HG02943 (cell line): ENCODE measurements at regions not wholly inside any gene's neighbourhood (a gene's known extent, or its start where the extent isn't known, plus 50 kb on each side); places are given as distances from the start of the nearest gene placed in this dataset.

Experiments used
- ATAC-seq: cut with Tn5 transposase; IDR thresholded peaks from one replicate; pipeline ENCODE4 v1.9.1; 2021; ENCODE audit warnings: mild to moderate bottlenecking, low read depth, moderate library complexity; ENCODE audit not compliant: unreplicated experiment

DNA sequence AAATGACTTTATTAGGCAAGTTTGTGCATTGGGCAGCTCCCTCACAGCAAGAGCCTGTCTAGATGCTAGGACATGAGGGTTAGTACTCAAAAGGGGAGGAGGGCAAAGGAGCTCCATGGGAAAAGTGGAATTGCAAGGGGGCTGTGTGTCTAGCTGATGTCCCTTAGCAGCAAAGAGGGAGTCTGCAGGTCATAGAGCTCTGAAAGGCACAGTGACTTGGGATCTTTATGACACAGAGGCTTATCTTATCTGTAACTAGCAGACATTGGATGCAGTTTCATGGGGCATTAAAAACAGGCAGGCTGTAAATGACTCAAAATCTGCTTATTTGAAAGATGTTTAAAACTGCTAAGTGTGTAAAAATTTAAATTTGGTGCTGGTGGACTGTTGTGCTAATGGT is 556.2 kb upstream of the FZD8 start:
- ATAC-seq, result no peak

DNA sequence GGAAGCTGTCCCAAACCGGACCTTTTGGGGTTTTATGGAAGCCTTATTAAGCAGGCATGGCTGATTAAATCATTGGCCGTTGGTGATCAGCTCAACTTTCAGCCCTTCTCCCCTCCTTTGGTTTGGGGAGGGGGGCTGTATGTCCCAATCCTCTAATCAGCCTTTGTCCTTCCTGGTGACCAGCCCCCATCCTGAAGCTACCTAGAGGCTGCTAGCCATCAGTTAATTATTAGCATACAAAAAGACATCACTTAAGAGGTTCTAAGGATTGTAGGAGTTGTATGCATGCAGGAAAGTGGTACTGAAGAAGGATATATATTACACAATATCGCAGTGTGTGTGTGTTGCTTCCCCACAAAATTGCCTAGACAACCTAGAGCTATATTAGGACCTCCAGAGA is 553.3 kb upstream of the FZD8 start:
- ATAC-seq, result no peak

DNA sequence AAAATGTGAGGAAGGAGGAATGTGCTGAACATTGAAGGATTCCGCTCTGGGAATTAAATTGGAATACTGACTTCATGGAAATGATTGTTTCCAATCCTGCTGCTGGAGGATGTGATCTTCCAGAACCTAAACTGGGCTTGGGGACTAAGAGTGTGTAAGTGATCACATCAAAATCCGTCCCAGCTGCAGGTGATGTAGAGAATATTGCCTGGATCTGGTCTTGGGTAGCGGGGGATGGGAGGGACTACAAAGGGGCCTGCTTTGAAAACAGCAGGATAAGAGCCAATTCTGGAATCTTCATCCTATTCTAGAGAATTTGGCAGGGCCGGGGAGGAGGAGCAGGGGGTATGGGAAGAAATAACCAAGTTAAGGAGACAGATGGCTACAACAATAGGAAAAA is 552.2 kb upstream of the FZD8 start:
- ATAC-seq, result no peak

DNA sequence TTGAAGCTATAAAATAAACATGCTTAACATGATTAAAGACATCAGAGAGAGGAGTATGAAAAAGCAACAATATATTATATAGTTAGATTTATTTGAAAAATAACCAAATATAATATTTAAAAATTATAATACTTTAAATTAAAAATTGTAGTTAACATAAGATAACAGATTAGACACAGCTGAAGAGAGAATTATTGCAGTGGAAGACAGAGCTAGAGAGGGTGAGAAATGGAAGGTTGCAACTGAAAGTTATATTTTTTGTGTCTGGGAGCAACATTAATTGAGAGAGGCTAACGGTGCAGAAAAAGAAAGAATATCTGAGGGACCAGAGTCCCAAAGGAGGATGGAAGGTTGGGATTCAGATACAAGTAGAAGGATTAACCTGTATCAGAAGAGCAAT is 548.9 kb upstream of the FZD8 start:
- no peak for ATAC-seq

DNA sequence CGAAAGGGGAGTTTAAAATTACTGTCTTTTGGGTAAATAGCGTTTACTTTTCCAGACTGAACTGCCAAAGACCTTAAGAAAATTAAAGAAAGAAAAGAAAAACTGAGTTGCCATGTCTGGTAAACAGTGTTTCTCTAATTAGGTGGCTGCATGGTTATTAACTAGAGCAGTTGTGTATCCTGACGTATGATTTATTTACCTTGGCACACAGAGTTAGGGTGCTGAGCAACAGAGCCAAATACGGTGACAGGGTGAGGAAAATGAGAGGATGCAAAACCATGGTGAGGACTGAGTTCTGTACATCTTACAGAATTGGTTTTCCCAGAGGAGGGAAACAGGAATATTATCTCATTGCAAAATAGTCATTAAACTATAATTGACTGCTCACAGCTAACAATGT is 546.4 kb upstream of the FZD8 start:
- no peak for ATAC-seq

DNA sequence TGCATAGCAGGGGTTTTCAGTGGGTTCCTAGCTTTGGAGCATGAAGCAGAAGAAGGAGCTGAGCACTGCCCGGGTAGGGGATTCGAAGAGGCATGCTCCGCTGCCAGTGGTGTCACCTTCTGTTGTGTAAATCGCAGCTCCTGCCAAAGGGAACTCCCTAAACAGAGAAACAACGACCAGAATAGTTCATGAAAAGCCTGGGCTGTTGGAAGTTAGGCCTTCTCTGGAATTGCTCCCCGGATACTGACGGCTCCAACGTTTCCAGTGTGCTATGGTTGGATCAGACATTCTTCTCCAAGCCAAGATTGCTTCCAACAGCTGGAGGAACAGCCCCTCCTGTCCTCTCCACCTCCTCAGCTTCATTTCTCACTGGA is 546.0 kb upstream of the FZD8 start:
- no peak for ATAC-seq

DNA sequence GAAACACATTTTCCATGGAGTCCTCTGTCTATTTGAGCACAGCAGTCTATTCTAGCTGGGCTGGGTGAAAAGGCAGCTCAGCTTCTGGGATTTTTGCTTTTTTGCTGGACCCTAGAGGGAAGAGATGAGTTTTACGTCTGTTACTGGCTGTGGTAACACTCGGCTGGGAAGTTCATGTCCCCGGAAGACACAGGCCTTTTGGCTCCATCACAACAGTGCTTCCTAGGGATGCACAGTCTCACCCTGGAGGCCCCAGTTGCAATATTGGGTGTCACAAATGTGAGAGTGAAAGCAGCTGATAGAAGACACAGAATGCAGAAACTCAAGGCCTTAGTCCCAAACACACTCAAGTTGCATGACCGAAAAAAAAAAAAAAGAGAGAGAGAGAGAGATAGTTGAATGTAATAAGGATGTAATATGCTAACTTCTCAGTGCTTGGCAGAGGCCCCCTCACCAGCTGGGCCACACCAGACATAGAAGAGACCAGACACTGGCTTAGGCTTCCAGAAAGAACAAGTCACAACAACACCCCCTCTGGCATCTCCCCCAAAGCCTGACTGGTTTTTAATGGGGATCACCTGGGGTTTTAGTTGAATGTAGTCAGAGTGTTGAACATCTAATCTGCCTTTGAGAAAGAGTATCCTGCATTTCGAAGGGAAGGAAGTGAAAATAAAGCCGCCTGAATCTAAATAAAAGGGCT is 545.4 kb upstream of the FZD8 start:
- ATAC-seq, result no peak

DNA sequence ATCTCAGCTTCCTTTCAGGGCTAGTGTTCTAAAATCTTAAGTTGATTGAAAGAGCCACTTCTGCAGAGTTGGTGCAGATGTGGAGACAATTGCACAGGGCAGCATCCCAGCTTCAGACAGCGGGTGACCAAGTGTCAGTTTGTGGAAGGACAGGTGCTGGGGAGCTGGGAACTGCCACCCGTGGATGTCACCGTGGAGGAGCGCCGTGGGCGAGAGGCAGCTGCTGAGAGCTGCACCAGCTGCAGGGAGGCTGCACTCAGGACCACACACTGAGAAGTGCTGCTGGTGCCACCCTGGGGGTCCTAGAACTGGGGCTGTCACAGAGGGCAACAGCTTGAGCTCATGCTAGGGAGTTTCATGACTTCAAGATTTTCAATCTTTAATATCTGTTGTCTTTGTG is 543.0 kb upstream of the FZD8 start:
- no peak for ATAC-seq

DNA sequence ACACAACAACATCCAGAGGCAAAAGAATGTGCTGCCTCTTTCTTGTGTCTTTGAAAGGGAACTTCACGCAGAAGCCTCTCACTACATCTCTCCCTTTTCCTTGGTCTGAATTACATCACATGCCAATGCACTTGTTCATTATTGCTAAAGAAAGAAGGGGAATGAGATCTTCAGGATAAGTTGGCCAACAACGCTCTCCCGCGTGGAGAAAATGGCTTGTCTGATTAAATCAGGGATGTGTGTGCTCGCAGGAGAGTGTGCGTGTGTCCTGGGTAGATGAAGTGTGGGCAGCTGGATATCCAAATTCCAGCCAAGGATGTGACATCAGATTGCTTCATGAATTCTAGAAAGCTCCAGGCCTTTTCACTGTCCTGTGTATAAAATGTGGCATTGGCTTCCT is 541.6 kb upstream of the FZD8 start:
- ATAC-seq, result no peak

DNA sequence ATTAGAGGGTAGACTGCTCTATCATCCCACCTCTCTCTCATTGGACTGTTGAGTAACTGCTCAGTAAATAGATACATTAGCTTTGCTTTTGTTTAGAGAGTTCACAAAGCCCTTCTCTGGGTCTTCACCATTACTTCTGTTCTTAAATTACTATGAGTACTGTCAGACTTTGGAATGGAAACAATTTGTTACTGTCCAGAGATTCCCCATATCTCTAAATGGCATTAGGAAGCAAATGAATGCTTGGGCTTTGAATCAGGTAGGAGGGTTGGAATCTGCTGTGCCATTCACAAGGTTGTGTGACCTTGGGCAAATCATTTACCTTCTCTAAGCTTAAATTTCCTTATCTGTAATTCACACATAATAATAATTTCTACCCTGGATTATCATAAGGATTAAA is 541.0 kb upstream of the FZD8 start:
- ATAC-seq, result no peak

DNA sequence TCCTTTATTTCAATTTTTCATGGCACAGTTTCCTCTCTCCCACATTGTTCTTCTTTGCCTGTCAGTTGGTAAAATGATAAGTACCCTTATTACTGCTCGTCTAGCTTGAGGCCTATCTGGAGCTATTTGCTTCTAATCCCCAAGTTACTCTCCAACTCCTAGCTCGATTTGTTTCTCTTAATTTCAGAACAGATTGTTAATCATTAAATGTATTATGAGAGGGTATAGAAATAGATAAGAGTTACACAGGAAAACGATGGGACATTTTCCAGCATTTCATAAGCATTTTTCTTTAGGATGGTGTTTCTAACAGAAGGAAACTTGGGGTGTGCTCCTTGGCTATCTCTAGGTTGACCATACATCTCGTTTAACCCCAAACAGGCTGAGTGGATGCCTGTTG is 540.5 kb upstream of the FZD8 start:
- no peak for ATAC-seq

DNA sequence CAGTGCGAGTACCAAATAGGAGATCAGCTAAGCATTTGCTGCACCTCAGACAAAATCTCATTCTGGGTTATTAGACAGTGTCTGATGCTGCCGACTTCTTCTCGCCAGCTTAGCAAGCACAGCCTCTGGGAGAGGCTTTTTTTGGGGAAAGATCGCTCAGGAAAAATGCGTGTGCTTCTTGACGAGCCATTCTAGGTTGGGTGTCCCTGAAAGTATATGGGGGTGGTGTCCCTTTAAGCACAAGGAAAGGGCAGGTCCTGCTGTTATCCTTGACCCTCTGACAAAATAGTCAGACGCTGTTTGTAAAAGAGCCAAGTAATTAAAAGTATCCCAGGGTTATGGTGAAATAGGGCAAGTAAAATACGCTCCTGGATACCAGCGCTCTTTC is 540.1 kb upstream of the FZD8 start:
- no peak for ATAC-seq

DNA sequence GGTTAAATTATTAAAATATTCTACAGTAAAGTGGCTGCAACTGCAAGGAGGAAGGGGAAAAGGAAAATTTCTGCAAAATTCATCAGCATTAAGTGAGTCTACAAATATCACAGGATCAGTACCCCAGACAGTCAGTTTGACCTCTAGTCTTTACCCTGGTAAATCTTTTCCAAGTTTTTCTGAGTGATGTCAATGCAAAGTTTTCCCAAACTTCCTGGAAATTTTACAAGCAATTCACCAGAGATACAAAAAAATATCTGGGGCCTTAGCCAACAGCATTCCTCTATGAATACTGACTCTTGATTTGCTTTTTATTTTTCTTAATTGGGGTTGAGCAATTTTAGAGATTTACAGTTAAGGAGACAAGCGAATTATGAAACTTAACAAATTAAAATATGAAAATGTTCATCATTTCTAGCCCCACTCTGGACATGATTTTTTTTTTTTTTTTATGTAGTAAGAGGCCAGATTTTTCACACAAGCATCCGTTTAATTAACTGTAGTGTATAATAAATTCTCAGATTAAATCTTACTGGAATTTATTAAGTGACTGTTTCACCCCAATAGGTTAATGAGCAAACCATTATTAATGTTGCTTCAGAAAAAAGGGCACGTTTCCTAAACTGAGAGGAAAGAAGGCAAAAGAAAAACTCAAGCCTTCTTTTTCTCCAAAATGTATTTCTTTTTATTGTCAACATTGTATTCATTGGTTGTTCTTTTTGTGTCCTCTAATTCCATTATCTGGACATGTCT is 539.5 kb upstream of the FZD8 start:
- ATAC-seq, result no peak

DNA sequence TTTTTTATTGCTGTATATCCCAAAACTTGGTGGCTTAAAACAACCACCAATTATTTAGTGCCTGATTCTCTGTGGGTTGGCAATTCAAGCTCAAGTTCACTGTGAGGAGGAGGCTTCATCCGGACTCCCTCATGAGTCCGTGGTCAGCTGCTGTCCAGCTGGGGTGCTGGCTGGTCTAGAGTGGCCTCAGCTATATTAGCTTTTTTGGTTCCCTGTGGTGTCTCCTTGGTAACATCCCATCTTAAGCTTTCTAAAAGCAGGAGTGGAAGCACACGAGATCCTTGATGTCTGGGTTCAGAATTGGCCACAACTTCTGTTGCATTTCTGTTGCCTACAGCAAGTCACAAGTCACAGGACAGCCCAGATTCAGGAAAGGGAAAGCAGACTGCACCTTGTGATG is 536.5 kb upstream of the FZD8 start:
- no peak for ATAC-seq

DNA sequence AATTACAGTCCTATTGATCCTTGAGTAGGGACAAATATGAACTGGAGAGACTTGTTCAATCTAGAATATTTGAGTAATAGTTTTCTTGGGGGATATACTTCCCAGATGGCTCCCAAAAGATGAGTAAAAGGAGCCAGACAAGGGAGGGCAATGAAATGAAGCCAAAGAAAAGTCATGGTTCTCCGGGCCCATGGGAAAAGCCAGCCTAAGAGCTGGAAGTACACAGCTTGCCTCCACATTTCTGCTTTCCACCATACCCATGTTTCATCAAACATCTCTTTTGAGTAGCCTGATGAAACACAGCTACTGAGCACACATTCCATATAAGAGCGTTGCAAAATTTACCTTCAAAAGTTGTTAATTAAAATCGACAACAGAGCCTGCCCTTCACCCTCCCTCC is 535.0 kb upstream of the FZD8 start:
- ATAC-seq, result no peak

DNA sequence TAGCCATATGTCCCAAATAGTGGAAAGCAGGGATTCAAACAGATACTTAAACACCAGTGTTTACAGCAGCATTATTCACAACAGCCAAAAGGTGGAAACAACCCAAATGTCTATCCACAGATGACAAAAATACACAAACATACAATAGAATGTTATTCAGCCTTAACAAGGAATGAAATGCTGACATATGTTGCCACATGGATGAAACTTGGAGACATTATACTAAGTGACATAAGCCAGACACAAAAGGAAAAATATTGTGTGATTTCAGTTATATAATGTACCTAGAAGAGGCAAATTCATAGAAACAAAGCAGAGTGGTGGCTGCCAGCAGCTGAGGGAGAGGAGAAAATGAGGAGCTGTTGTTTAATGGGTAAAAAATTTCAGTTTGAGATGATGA is 533.9 kb upstream of the FZD8 start:
- ATAC-seq, result no peak

DNA sequence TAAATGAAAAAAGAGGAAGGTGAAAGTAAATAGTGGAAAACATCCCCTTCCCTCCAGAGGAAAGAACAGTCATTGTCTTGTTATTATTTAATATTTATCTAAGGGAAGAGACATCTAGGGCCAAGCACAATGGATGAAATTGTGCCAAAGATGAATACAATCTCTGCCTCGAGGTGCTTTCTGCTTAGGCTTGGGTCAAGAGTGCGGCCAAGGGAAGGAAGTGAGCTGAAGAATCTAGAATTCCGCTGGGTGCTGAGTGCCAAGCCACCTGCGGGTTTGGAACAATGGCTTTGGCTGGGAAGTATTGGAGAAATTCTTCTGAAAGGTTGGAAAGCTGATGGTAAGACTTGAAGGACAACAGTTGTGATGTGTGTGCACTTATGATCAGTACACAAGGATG is 531.3 kb upstream of the FZD8 start:
- no peak for ATAC-seq

DNA sequence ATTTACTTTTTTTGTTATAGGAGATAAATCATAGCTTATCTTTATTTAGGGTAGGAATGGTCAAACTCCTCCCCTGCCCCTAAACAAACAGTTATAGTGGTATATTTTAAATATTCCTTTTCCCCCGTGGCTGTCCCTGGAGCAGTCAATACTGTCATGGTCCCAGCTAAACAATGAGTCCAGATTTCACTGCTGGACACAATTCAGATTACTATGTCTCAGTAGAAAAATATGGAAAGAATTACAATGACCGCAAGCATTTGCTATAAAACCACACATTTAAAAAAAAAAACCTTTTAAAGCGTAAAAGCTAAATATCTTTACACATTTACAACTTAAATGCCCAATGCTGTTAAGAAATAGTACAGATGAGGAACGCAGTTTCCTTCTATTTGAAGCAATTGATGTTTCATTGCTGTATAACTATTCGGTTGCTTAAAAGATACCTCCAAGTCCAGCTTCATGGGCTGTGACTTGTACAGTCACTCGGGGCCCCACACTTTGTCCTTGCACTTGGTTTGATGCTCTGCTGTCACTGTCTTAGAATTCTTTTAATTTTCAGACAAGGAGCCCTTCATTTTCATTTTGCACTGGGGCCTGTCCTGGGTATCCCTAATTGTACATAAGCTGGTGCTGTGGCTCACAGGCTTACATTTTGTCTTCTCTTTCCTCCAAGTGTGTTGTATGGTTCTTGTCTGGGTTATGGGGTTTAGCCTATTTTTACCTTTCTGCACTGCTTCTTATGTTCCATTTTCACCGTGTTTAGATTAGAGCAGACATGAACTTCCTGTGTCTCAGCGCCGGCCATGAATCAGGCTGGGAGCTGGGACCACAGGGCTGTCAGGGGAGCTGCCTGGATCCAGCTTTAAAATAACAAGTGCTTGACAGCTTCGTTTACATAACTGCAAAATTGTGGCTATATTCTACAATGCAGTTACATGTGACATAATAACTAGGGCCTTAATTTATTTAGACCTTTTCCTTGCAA is 530.2 kb upstream of the FZD8 start:
- no peak for ATAC-seq

DNA sequence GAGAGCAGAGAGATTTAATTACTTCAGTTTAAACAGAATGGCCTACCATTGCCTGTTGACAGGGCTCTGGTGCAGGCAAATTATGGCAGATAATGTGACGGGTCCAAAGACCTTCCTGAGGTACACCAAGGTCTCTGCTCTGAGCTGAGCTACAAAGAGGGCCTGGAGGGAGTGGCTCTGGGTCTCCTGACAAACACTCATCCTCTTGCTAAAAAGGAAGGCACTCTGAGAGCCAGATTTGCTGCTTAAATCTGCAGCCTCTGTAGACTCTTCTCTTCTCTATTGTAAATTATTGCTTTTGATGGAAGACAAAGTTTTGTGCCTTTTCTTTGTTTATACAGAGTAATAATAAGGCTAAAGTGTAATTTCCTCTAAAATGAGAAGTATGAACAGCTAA is 529.5 kb upstream of the FZD8 start:
- no peak for ATAC-seq

DNA sequence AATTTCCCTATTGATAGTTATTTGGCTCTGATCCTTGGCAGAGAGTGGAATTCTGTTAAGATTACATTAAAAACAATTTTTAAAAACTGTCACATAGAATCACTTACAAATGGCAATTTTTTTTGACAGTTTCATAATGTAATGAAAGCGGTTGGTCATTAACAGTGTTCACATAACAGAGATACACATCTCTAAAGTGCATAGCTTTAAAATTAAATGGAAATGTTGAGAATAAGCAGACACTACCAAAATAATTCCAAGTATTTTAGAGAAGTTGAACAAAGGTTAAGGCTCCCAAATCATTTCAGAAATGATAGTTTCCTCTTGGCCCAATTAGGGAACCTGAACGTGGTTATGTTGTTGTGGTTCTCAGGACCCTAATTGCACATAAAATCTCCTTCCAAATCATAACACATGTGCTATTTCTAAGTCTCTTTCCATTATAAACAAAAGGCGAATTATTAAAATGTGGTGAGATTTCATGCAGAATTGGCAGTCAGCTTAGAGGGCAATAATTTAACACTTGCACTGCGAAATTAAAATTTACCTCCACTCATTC is 528.9 kb upstream of the FZD8 start:
- no peak for ATAC-seq

DNA sequence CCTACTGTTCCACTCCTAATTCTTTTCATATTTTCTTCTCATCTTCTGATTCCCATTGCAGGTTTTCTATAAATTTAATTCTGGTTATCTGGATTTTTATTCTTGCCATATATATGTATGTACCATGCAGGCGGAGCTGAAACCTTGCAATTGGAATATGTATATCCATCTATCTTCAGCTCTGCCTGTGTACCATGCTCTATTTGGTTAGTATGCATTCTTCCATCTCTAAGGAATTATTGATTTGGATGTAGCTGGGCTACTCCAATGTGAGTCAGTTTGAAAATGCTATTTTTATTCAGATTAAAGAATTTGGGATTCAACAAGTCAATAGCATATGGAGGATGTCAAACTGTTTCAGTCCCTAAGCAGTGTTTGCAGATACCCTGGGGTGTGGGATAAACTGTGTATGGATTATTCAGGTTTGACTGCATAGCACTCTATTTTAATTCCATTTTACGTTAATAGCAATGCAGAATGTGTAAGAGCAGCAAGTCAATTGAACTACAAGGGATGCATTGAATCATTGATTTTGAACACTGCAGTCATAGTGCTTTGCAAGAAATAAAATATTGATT is 528.1 kb upstream of the FZD8 start:
- no peak for ATAC-seq
